HepG2 (cell line): ENCODE measurements at regions not wholly inside any gene's neighbourhood (a gene's known extent, or its start where the extent isn't known, plus 50 kb on each side); places are given as distances from the start of the nearest gene placed in this dataset.
"Not testable (repeated sequence)": the region's sequence is repeated elsewhere in the genome, so short reads cannot be mapped to it uniquely, and the experiment has no call there.

Source experiments
- ATAC-seq: fragments of 200-7000 bp; cut with Tn5 transposase; 3 replicates; pipeline ENCODE4 v1.9.1; 2020; ENCODE audit warnings: mild to moderate bottlenecking, moderate library complexity
- BruUV-seq: library from RNA; stranded (reverse); fragments of 400-500 nt; replicated peaks from 2 replicates; lab custom pipeline; 2021; lab: Mats Ljungman, UMichigan
- CTCF ChIA-PET: fragments of 300-600 bp; formaldehyde crosslinking; extraction: SDS; loops from one replicate; lab custom pipeline; 2021; ENCODE audit warnings: low total read pairs, inconsistent platforms, low intra/inter-chr PET ratio; lab: Yijun Ruan, JAX
- POLR2A ChIA-PET: fragments of 350-600 bp; sonication (Branson Sonifier 250); formaldehyde crosslinking; loops from one replicate; lab custom pipeline; 2020; ENCODE audit warnings: antibody characterized with exemption, inconsistent platforms; lab: Yijun Ruan, JAX
- DNase-seq: peaks from one replicate; pipeline ENCODE4 v3.0.0-alpha.2; 2015; ENCODE audit warnings: low spot score
- FAIRE-seq: peaks from 3 replicates; lab custom pipeline; 2011; peaks lifted over from hg19 to GRCh38; lab: Jason Lieb, UNC
- H2AFZ ChIP-seq: one replicate; pipeline ENCODE4 v1.6.1; 2011; ENCODE audit warnings: low read length, inconsistent platforms
- H3K27ac ChIP-seq: fragments of 300-600 bp; 3 replicates; pipeline ENCODE4 v1.8.0; 2011; ENCODE audit warnings: mixed run types, mild to moderate bottlenecking, mixed read lengths, low read length, inconsistent platforms; ENCODE audit not compliant: insufficient read depth; ENCODE audit errors: extremely low read length
- H3K27me3 ChIP-seq, 2 experiments: fragments of 200-600 bp in 1 of 2; 2 replicates in 1 of 2; 3 replicates in 1 of 2; pipeline versions ENCODE4 v1.6.0 to v1.8.0; 2011; ENCODE audit warnings: low read length in 2 of 2, mild to moderate bottlenecking in 2 of 2, moderate library complexity in 2 of 2, inconsistent platforms in 1 of 2; ENCODE audit not compliant: insufficient read depth in 2 of 2, control insufficient read depth in 1 of 2
- H3K36me3 ChIP-seq, 2 experiments: fragments of 200-600 bp in 1 of 2; replicated peaks in 1 of 2; 2 replicates in 1 of 2; 3 replicates in 1 of 2; pipeline versions ENCODE4 v1.5.1 to v1.8.0; 2011; ENCODE audit warnings: low read length in 2 of 2, inconsistent platforms in 1 of 2; ENCODE audit not compliant: insufficient read depth in 2 of 2, control insufficient read depth in 1 of 2
- H3K4me1 ChIP-seq: 2 replicates; pipeline ENCODE4 v1.5.1; 2012; ENCODE audit warnings: low read length, inconsistent platforms; ENCODE audit not compliant: insufficient read depth
- H3K4me2 ChIP-seq: 2 replicates; pipeline ENCODE4 v1.6.0; 2011; ENCODE audit warnings: low read depth, low read length, inconsistent platforms
- H3K4me3 ChIP-seq, 3 experiments: fragments of 200-600 bp in 1 of 3; sonication (generic), shearing (Covaris generic) in 1 of 3; replicated peaks in 1 of 3; 2 replicates each; pipeline ENCODE4 v1.5.1; 2011 to 2016; ENCODE audit warnings: low read length in 3 of 3, inconsistent platforms in 2 of 3, low read depth in 2 of 3, mild to moderate bottlenecking in 2 of 3, control low read depth in 1 of 3, mixed read lengths in 1 of 3; ENCODE audit not compliant: insufficient read depth in 1 of 3
- H3K79me2 ChIP-seq: one replicate; pipeline ENCODE4 v1.6.1; 2011; ENCODE audit warnings: low read length, inconsistent platforms; ENCODE audit not compliant: insufficient read depth
- H3K9ac ChIP-seq: 2 replicates; pipeline ENCODE4 v1.6.0; 2011; ENCODE audit warnings: mild to moderate bottlenecking, low read depth, low read length, inconsistent platforms; ENCODE audit not compliant: insufficient read depth
- H3K9me3 ChIP-seq: 2 replicates; pipeline ENCODE4 v1.5.1; 2012; ENCODE audit warnings: mild to moderate bottlenecking, low read length
- H4K20me1 ChIP-seq: 2 replicates; pipeline ENCODE4 v1.6.0; 2011; ENCODE audit warnings: inconsistent platforms, mild to moderate bottlenecking, low read length, moderate library complexity; ENCODE audit not compliant: insufficient read depth
- ARHGAP35 ChIP-seq: sonication (generic); formaldehyde crosslinking; IDR thresholded peaks from 2 replicates; pipeline ENCODE4 v1.9.0; 2022; ENCODE audit warnings: mild to moderate bottlenecking, inconsistent platforms, moderate library complexity, missing genetic modification reagents, borderline replicate concordance
- HNF4G ChIP-seq, 2 experiments: sonication (generic) in 1 of 2; formaldehyde crosslinking in 1 of 2; IDR thresholded peaks; 2 replicates each; pipeline versions ENCODE4 v1.4.0 to v1.6.1; 2011 to 2020; ENCODE audit warnings: borderline replicate concordance in 2 of 2, low read depth in 2 of 2, mild to moderate bottlenecking in 2 of 2, low read length in 1 of 2, missing genetic modification reagents in 1 of 2, moderate library complexity in 1 of 2
- ZC3H13 ChIP-seq: sonication (generic); formaldehyde crosslinking; IDR thresholded peaks from 2 replicates; pipeline ENCODE4 v1.8.1; 2023; ENCODE audit warnings: mild to moderate bottlenecking, missing genetic modification reagents, moderate library complexity
- ZNF326 ChIP-seq: sonication (generic); formaldehyde crosslinking; IDR thresholded peaks from 2 replicates; pipeline ENCODE4 v1.4.0; 2020; ENCODE audit warnings: missing genetic modification reagents, borderline replicate concordance
- WGBS: methylation state at CpG from one replicate; pipeline ENCODE4 v1.1.6; 2017; ENCODE audit warnings: low lambda C conversion rate; 5-methylcytosine and 5-hydroxymethylcytosine counted together
- in situ Hi-C: cut with HindIII; loops from 2 replicates; pipeline ENCODE4 v1.10.0; 2017; ENCODE audit warnings: low pct_unique_long_range_greater_than_20kb; ENCODE audit not compliant: extremely low pct_ligation_motif_present
- intact Hi-C: fragments of 100-400 bp; cut with micrococcal nuclease; formaldehyde crosslinking; loops from one replicate; pipeline ENCODE4 v1.10.0; 2022; ENCODE audit not compliant: unreplicated experiment

- TF ChIP-seq ZNF326 (CRISPR knock-in tag) (no peak), HNF4G (IDR thresholded peaks at IDR 0.05; ENCODE audit: borderline replicate concordance, low read depth, low read length) (no peak), HNF4G (CRISPR knock-in tag; IDR thresholded peaks at IDR 0.05; ENCODE audit: borderline replicate concordance, low read depth) (no peak), ARHGAP35 (CRISPR knock-in tag) (no peak), ZC3H13 (CRISPR knock-in tag) (no peak)
Observed at GRCh38 chr5:12661617-12662370, 757.5 kb upstream of the CTNND2 start (continued).

- BruUV-seq, CTCF ChIA-PET, H3K4me1 ChIP-seq, H2AFZ ChIP-seq, POLR2A ChIA-PET, H3K27me3 ChIP-seq, H4K20me1 ChIP-seq, H3K27ac ChIP-seq, intact Hi-C loops, H3K79me2 ChIP-seq, in situ Hi-C loops, H3K4me2 ChIP-seq, H3K36me3 ChIP-seq, H3K9ac ChIP-seq, H3K4me3 ChIP-seq, DNase-seq, FAIRE-seq, ATAC-seq: not testable (repeated sequence)
- peaks cover 39% of the 10 kb centered on the region for H3K9me3 ChIP-seq
- 37% methylated on average over 18 of the region's 24 CpGs for WGBS
Observed at GRCh38 chr5:12660279-12661107, 756.2 kb upstream of the CTNND2 start.
